ENCODE measurements at regions not wholly inside any gene's neighbourhood (a gene's known extent, or its start where the extent isn't known, plus 50 kb on each side); places are given as distances from the start of the nearest gene placed in this dataset.

DNA sequence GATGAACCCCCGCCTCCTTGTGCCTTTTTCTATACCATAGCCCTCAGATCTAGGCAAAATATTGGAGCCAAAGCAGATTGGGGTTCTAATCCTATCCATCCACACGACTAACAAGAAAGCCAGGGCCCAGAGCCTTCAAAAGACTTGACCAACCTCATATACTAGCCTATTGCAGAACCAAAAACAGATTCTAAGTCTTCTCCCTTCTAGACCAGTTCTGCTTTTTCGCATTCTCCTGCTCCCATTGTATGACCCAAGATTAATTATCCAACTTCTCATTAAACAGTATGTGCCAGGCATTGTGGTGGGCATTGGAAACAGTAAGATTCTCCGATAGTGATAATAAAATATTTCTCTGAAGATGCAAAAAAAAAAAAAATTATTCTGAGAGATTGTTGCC lies 113.7 kb upstream of the JARID2 start:
- TF ChIP-seq POLR2AphosphoS5 (IDR thresholded peaks at IDR 0.05) (no peak), POLR2A (IDR thresholded peaks at IDR 0.05; ENCODE audit: low read depth) (no peak), CTCF (IDR thresholded peaks at IDR 0.05) (no peak)
